Liver (tissue), 8 donors: ENCODE measurements at regions not wholly inside any gene's neighbourhood (a gene's known extent, or its start where the extent isn't known, plus 50 kb on each side); places are given as distances from the start of the nearest gene placed in this dataset.

Experiments
- DNase-seq: peaks from one replicate; pipeline ENCODE4 v3.0.0-alpha.2; 2017; ENCODE audit warnings: low spot score
- H3K27ac ChIP-seq, 2 donors: one replicate each; pipeline ENCODE4 v1.7.0; 2013; ENCODE audit warnings: inconsistent platforms in 2 of 2, low read length in 2 of 2, control low read depth in 1 of 2, low read depth in 1 of 2, mild to moderate bottlenecking in 1 of 2
- H3K27me3 ChIP-seq, 4 donors: one replicate each; pipeline versions ENCODE4 v1.6.1 to v1.7.0; 2013; ENCODE audit warnings: low read length in 3 of 4, inconsistent platforms in 1 of 4, mild to moderate bottlenecking in 1 of 4, moderate library complexity in 1 of 4; ENCODE audit not compliant: control insufficient read depth in 4 of 4, insufficient read depth in 4 of 4
- H3K36me3 ChIP-seq, 4 donors: one replicate each; pipeline versions ENCODE4 v1.6.1 to v1.7.0; 2013; ENCODE audit warnings: low read length in 3 of 4, mild to moderate bottlenecking in 3 of 4, low read depth in 1 of 4, moderate library complexity in 1 of 4; ENCODE audit not compliant: control insufficient read depth in 4 of 4, insufficient read depth in 3 of 4
- H3K4me1 ChIP-seq, 4 donors: one replicate each; pipeline versions ENCODE4 v1.6.1 to v1.7.0; 2013; ENCODE audit warnings: low read length in 3 of 4, mild to moderate bottlenecking in 3 of 4, moderate library complexity in 1 of 4; ENCODE audit not compliant: control insufficient read depth in 4 of 4, insufficient read depth in 4 of 4
- H3K4me3 ChIP-seq, 3 donors: one replicate each; pipeline versions ENCODE4 v1.6.1 to v1.7.0; 2013; ENCODE audit warnings: low read length in 3 of 3, control low read depth in 1 of 3, low read depth in 1 of 3, mild to moderate bottlenecking in 1 of 3
- H3K9ac ChIP-seq, 2 donors: one replicate each; pipeline ENCODE4 v1.7.0; 2013; ENCODE audit warnings: low read length in 2 of 2, mild to moderate bottlenecking in 2 of 2, moderate library complexity in 2 of 2, control low read depth in 1 of 2, low read depth in 1 of 2
- H3K9me3 ChIP-seq, 4 donors: one replicate each; pipeline versions ENCODE4 v1.6.1 to v1.7.0; 2013; ENCODE audit warnings: low read length in 3 of 4; ENCODE audit not compliant: control insufficient read depth in 4 of 4
- FOXA1 ChIP-seq: IDR thresholded peaks from 2 replicates; pipeline ENCODE4 v1.6.1; 2016; ENCODE audit warnings: antibody characterized with exemption
- FOXA2 ChIP-seq: IDR thresholded peaks from 2 replicates; pipeline ENCODE4 v1.6.1; 2016; ENCODE audit warnings: antibody characterized with exemption
- GABPA ChIP-seq, 2 donors: IDR thresholded peaks in 1 of 2; conservative IDR thresholded peaks in 1 of 2; 2 replicates each; pipeline ENCODE4 v1.6.1; 2016; ENCODE audit warnings: antibody characterized with exemption in 2 of 2, mild to moderate bottlenecking in 1 of 2, moderate library complexity in 1 of 2
- HNF4A ChIP-seq, 2 donors: conservative IDR thresholded peaks; 2 replicates each; pipeline ENCODE4 v1.6.1; 2016; ENCODE audit warnings: antibody characterized with exemption in 2 of 2, mild to moderate bottlenecking in 2 of 2
- HNF4G ChIP-seq: IDR thresholded peaks from 2 replicates; pipeline ENCODE4 v1.6.1; 2016; ENCODE audit warnings: antibody characterized with exemption
- JUND ChIP-seq, 2 donors: IDR thresholded peaks; 2 replicates each; pipeline ENCODE4 v1.6.1; 2016; ENCODE audit warnings: antibody characterized with exemption in 2 of 2
- NR2F2 ChIP-seq: IDR thresholded peaks from 2 replicates; pipeline ENCODE4 v1.6.1; 2016; ENCODE audit warnings: antibody characterized with exemption
- RAD21 ChIP-seq, 2 donors: IDR thresholded peaks; 2 replicates each; pipeline ENCODE4 v1.6.1; 2016; ENCODE audit warnings: antibody characterized with exemption in 2 of 2, mild to moderate bottlenecking in 2 of 2
- RXRA ChIP-seq, 2 donors: IDR thresholded peaks; 2 replicates each; pipeline ENCODE4 v1.6.1; 2017 to 2018; ENCODE audit warnings: antibody characterized with exemption in 2 of 2, mild to moderate bottlenecking in 1 of 2
- SP1 ChIP-seq: IDR thresholded peaks from 2 replicates; pipeline ENCODE4 v1.6.1; 2018; ENCODE audit warnings: antibody characterized with exemption, mild to moderate bottlenecking
- TAF1 ChIP-seq: conservative IDR thresholded peaks from 2 replicates; pipeline ENCODE4 v1.6.1; 2016; ENCODE audit warnings: antibody characterized with exemption, mild to moderate bottlenecking
- YY1 ChIP-seq: IDR thresholded peaks from 2 replicates; pipeline ENCODE4 v1.6.1; 2016; ENCODE audit warnings: antibody characterized with exemption, mild to moderate bottlenecking
- WGBS: extraction: QIAGEN DNeasy Blood & Tissue Kit; methylation state at CpG from one replicate; pipeline ENCODE4 v1.1.7; 2013; 5-methylcytosine and 5-hydroxymethylcytosine counted together
- TF ChIP-seq, protein P1 (sequence below): IDR thresholded peaks from 2 replicates; pipeline ENCODE4 v1.6.1; 2016; ENCODE audit warnings: antibody characterized with exemption, mild to moderate bottlenecking
- TF ChIP-seq, protein P2 (sequence below): IDR thresholded peaks from 2 replicates; pipeline ENCODE4 v1.6.1; 2016; ENCODE audit warnings: antibody characterized with exemption
- TF ChIP-seq, protein P3 (sequence below): IDR thresholded peaks from 2 replicates; pipeline ENCODE4 v1.6.1; 2016; ENCODE audit warnings: antibody characterized with exemption
- TF ChIP-seq, protein P4 (sequence below): fragments of 150-350 bp; IDR thresholded peaks from 2 replicates; pipeline ENCODE4 v1.5.1; 2017; ENCODE audit warnings: improper control_type of control experiment, low read depth, low read length; ENCODE audit not compliant: missing input control
- donor health status: healthy.
- donor health status: healthy.
- donor health status: healthy.
- donor health status: healthy.
- donor health status: healthy.

DNA sequence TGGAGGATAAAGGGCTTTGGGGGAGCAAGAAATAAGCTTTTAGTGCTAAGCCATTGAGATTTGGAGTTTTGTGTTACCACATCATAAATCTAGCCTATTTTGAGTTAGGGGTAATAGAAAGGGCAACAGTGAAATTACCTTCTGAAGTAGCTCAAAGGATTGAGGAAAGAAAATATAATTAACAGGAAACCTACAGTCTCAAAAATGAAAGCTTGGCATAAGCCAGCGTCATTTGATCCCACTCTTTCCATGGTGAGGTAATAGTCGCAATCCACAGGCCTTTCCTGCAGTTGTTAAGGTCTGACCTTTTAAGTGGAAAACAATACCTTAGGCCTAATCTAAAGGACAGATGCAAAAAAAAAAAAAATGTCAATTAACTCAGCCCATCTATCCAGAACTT is 182.7 kb downstream of the UXS1 start (continued):
- no peak for TF ChIP-seq RAD21 (IDR thresholded peaks at IDR 0.05)

DNA sequence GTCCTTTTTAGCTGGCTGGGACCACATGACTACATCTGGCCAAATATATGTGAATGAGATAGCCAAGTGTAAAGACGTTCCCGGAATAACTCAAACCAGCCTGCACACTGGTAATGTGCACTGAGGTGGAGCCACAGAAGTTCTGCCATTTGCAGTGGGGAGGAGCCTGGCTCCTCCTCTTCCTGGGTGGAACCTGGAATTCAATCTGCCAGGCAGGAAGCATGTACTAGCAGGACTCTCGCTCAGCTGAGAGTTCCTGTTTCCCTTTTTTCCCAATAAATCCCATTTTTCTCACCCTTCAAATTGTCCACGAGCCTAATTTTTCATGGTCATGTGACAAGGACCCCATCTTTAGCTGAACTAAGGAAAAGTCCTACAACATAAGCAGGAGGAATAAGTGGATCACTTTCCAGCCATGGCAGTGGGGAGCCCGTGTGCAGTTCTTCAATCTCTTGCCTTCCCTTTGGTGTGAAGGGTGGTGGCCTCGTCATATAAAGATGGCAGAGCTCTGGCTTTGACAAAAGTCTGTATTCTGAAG is 183.2 kb downstream of the UXS1 start:
- no peaks in the 10 kb centered on the region for H3K27me3 ChIP-seq
- H3K4me1 ChIP-seq: peaks cover 0 to 3% (median under 1%) of the 10 kb centered on the region in 4 donors
- TF ChIP-seq JUND (IDR thresholded peaks at IDR 0.05): no peak
- no peak for TF ChIP-seq FOXA2
- no peak for TF ChIP-seq HNF4A (conservative IDR thresholded peaks at IDR 0.05)
- no peak for TF ChIP-seq RAD21 (IDR thresholded peaks at IDR 0.05)
- H3K9ac ChIP-seq: no peak overlapping the region
- H3K36me3 ChIP-seq: no peaks in the 10 kb centered on the region
- peaks cover 0 to 7% (median 4%) of the 10 kb centered on the region in 4 donors for H3K9me3 ChIP-seq
- WGBS: 93% methylated on average over 6 of the region's 6 CpGs
- H3K4me3 ChIP-seq: no peak overlapping the region
- DNase-seq: no peak
- H3K27ac ChIP-seq: no peak overlapping the region

- no peak overlapping the region for H3K27ac ChIP-seq
- DNase-seq: no peak
- peaks cover 3 to 15% (median 7%) of the 10 kb centered on the region in 4 donors for H3K9me3 ChIP-seq
- H3K9ac ChIP-seq: no peak overlapping the region
- peaks cover 0 to 3% (median under 1%) of the 10 kb centered on the region in 4 donors for H3K4me1 ChIP-seq
- TF ChIP-seq, protein P1, sequence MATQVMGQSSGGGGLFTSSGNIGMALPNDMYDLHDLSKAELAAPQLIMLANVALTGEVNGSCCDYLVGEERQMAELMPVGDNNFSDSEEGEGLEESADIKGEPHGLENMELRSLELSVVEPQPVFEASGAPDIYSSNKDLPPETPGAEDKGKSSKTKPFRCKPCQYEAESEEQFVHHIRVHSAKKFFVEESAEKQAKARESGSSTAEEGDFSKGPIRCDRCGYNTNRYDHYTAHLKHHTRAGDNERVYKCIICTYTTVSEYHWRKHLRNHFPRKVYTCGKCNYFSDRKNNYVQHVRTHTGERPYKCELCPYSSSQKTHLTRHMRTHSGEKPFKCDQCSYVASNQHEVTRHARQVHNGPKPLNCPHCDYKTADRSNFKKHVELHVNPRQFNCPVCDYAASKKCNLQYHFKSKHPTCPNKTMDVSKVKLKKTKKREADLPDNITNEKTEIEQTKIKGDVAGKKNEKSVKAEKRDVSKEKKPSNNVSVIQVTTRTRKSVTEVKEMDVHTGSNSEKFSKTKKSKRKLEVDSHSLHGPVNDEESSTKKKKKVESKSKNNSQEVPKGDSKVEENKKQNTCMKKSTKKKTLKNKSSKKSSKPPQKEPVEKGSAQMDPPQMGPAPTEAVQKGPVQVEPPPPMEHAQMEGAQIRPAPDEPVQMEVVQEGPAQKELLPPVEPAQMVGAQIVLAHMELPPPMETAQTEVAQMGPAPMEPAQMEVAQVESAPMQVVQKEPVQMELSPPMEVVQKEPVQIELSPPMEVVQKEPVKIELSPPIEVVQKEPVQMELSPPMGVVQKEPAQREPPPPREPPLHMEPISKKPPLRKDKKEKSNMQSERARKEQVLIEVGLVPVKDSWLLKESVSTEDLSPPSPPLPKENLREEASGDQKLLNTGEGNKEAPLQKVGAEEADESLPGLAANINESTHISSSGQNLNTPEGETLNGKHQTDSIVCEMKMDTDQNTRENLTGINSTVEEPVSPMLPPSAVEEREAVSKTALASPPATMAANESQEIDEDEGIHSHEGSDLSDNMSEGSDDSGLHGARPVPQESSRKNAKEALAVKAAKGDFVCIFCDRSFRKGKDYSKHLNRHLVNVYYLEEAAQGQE: peak; percentile 14
- TF ChIP-seq HNF4A (conservative IDR thresholded peaks at IDR 0.05): peak; percentile 45 to 58
- peak; percentile 14 to 65 for TF ChIP-seq RXRA (IDR thresholded peaks at IDR 0.05)
- TF ChIP-seq, protein P2, sequence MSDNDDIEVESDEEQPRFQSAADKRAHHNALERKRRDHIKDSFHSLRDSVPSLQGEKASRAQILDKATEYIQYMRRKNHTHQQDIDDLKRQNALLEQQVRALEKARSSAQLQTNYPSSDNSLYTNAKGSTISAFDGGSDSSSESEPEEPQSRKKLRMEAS: peak; percentile 22
- TF ChIP-seq NR2F2: peak; percentile 19
- TF ChIP-seq YY1: peak; percentile 26
- TF ChIP-seq RAD21 (IDR thresholded peaks at IDR 0.05): no peak
- TF ChIP-seq FOXA2: no peak
- peak; percentile 48 for TF ChIP-seq SP1
- 42% methylated on average over 1 of the region's 1 CpG for WGBS
- H3K27me3 ChIP-seq: no peaks in the 10 kb centered on the region
- no peak overlapping the region for H3K4me3 ChIP-seq
- H3K36me3 ChIP-seq: no peaks in the 10 kb centered on the region
Observed at GRCh38 chr2:106009096-106009495, 185.0 kb downstream of the UXS1 start.

GRCh38 chr2:106004851-106005250 is 189.2 kb downstream of the UXS1 start:
- DNase-seq: no peak
- H3K27ac ChIP-seq: no peak overlapping the region
- no peak for TF ChIP-seq RAD21 (IDR thresholded peaks at IDR 0.05)
- TF ChIP-seq, protein P2: no peak
- TF ChIP-seq, protein P3, sequence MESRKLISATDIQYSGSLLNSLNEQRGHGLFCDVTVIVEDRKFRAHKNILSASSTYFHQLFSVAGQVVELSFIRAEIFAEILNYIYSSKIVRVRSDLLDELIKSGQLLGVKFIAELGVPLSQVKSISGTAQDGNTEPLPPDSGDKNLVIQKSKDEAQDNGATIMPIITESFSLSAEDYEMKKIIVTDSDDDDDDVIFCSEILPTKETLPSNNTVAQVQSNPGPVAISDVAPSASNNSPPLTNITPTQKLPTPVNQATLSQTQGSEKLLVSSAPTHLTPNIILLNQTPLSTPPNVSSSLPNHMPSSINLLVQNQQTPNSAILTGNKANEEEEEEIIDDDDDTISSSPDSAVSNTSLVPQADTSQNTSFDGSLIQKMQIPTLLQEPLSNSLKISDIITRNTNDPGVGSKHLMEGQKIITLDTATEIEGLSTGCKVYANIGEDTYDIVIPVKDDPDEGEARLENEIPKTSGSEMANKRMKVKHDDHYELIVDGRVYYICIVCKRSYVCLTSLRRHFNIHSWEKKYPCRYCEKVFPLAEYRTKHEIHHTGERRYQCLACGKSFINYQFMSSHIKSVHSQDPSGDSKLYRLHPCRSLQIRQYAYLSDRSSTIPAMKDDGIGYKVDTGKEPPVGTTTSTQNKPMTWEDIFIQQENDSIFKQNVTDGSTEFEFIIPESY: no peak
- TF ChIP-seq HNF4G: no peak
- TF ChIP-seq, protein P4, sequence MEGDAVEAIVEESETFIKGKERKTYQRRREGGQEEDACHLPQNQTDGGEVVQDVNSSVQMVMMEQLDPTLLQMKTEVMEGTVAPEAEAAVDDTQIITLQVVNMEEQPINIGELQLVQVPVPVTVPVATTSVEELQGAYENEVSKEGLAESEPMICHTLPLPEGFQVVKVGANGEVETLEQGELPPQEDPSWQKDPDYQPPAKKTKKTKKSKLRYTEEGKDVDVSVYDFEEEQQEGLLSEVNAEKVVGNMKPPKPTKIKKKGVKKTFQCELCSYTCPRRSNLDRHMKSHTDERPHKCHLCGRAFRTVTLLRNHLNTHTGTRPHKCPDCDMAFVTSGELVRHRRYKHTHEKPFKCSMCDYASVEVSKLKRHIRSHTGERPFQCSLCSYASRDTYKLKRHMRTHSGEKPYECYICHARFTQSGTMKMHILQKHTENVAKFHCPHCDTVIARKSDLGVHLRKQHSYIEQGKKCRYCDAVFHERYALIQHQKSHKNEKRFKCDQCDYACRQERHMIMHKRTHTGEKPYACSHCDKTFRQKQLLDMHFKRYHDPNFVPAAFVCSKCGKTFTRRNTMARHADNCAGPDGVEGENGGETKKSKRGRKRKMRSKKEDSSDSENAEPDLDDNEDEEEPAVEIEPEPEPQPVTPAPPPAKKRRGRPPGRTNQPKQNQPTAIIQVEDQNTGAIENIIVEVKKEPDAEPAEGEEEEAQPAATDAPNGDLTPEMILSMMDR: no peak
- TF ChIP-seq NR2F2: no peak
- TF ChIP-seq GABPA (IDR thresholded peaks at IDR 0.05 in 1 of 2, conservative IDR thresholded peaks at IDR 0.05 in 1 of 2): no peak
- TF ChIP-seq HNF4A (conservative IDR thresholded peaks at IDR 0.05): no peak
- TF ChIP-seq JUND (IDR thresholded peaks at IDR 0.05): no peak
- no peak for TF ChIP-seq TAF1
- TF ChIP-seq FOXA2: no peak
- no peak for TF ChIP-seq FOXA1
- TF ChIP-seq SP1: no peak
- no peak for TF ChIP-seq RXRA (IDR thresholded peaks at IDR 0.05)
- H3K27me3 ChIP-seq: no peaks in the 10 kb centered on the region
- H3K9me3 ChIP-seq: peaks cover 4 to 20% (median 8%) of the 10 kb centered on the region in 4 donors
- WGBS: 99% methylated on average over 1 of the region's 1 CpG
- H3K9ac ChIP-seq: no peak overlapping the region
- peaks cover 0 to 3% (median under 1%) of the 10 kb centered on the region in 4 donors for H3K4me1 ChIP-seq
- no peak overlapping the region for H3K4me3 ChIP-seq
- no peaks in the 10 kb centered on the region for H3K36me3 ChIP-seq
